ENCODE measurements at regions not wholly inside any gene's neighbourhood (a gene's known extent, or its start where the extent isn't known, plus 50 kb on each side); places are given as distances from the start of the nearest gene placed in this dataset.

GRCh38 chr12:58655375-58655774 lies 264.9 kb downstream of the LRIG3 start:
- no TSS peak for BruUV-seq (replicated peaks)
- Histone ChIP-seq H2AFZ (ENCODE audit: low read length) (no peak overlapping the region), H3K4me1 (ENCODE audit: insufficient read depth, low read length) (no peaks in the 10 kb centered on the region), H3K9me3 (ENCODE audit: low read length) (no peaks in the 10 kb centered on the region), H3K79me2 (ENCODE audit: low read length) (no peaks in the 10 kb centered on the region), H3K36me3 (ENCODE audit: low read depth, low read length) (no peaks in the 10 kb centered on the region), H3K27me3 (ENCODE audit: low read length) (no peaks in the 10 kb centered on the region), H3K4me2 (ENCODE audit: low read length) (no peak overlapping the region), H4K20me1 (ENCODE audit: low read length) (no peaks in the 10 kb centered on the region), H3K9me2 (replicated peaks; ENCODE audit: low read length) (no peaks in the 10 kb centered on the region), H3K27ac (ENCODE audit: low read length) (no peak overlapping the region), H3K4me3 (ENCODE audit: low read length) (no peak overlapping the region), H3F3A (ENCODE audit: low read length, unreplicated experiment) (no peaks in the 10 kb centered on the region), H3K9ac (ENCODE audit: low read length) (no peak overlapping the region)
- intact Hi-C loops (cut with micrococcal nuclease) = loop anchor here (10.0 kb wide), 1 partner anchor 91 kb away; no protein-coding TSS in a partner anchor
- ATAC-seq = no peak
- CTCF ChIA-PET = no interaction called here
- TF ChIP-seq EZH2phosphoT487 (IDR thresholded peaks at IDR 0.05; ENCODE audit: borderline replicate concordance, low read length) (no peak), EZH2 (IDR thresholded peaks at IDR 0.05; ENCODE audit: low read length, unreplicated experiment) (no peak), CTCF (conservative IDR thresholded peaks at IDR 0.05; ENCODE audit: low read depth, low read length) (no peak)
- DNase-seq = no peak
- POLR2A ChIA-PET (ENCODE audit: unreplicated experiment) = no interaction called here

GRCh38 chr12:58656254-58657009 lies 263.9 kb downstream of the LRIG3 start:
- H3K36me3 ChIP-seq (ENCODE audit: low read depth, low read length) = no peaks in the 10 kb centered on the region
- no peaks in the 10 kb centered on the region for H3K9me3 ChIP-seq (ENCODE audit: low read length)
- H3K79me2 ChIP-seq (ENCODE audit: low read length) = no peaks in the 10 kb centered on the region
- H2AFZ ChIP-seq (ENCODE audit: low read length) = no peak overlapping the region
- H3K9ac ChIP-seq (ENCODE audit: low read length) = no peak overlapping the region
- H3K4me1 ChIP-seq (ENCODE audit: insufficient read depth, low read length) = no peaks in the 10 kb centered on the region
- DNase-seq (no peak), ATAC-seq (no peak)
- no TSS peak for BruUV-seq (replicated peaks)
- H3K27me3 ChIP-seq (ENCODE audit: low read length) = no peaks in the 10 kb centered on the region
- no peaks in the 10 kb centered on the region for H3K9me2 ChIP-seq (replicated peaks; ENCODE audit: low read length)
- H3F3A ChIP-seq (ENCODE audit: low read length, unreplicated experiment) = no peaks in the 10 kb centered on the region
- TF ChIP-seq CTCF (conservative IDR thresholded peaks at IDR 0.05; ENCODE audit: low read depth, low read length) (no peak), EZH2phosphoT487 (IDR thresholded peaks at IDR 0.05; ENCODE audit: borderline replicate concordance, low read length) (no peak), EZH2 (IDR thresholded peaks at IDR 0.05; ENCODE audit: low read length, unreplicated experiment) (no peak)
- no peak overlapping the region for H3K27ac ChIP-seq (ENCODE audit: low read length)
- no peak overlapping the region for H3K4me3 ChIP-seq (ENCODE audit: low read length)
- no peak overlapping the region for H3K4me2 ChIP-seq (ENCODE audit: low read length)
- intact Hi-C loops (cut with micrococcal nuclease) = loop anchor here (10.0 kb wide), 1 partner anchor 92 kb away; no protein-coding TSS in a partner anchor
- ChIA-PET CTCF (no interaction called here), POLR2A (ENCODE audit: unreplicated experiment) (no interaction called here)
- H4K20me1 ChIP-seq (ENCODE audit: low read length) = no peaks in the 10 kb centered on the region

- no peaks in the 10 kb centered on the region for H3K4me1 ChIP-seq (ENCODE audit: insufficient read depth, low read length)
- no peak for TF ChIP-seq CTCF (conservative IDR thresholded peaks at IDR 0.05; ENCODE audit: low read depth, low read length)
- no peak for TF ChIP-seq EZH2 (IDR thresholded peaks at IDR 0.05; ENCODE audit: low read length, unreplicated experiment)
- no peak for TF ChIP-seq EZH2phosphoT487 (IDR thresholded peaks at IDR 0.05; ENCODE audit: borderline replicate concordance, low read length)
- H3K4me2 ChIP-seq (ENCODE audit: low read length) = no peak overlapping the region
- H3K27me3 ChIP-seq (ENCODE audit: low read length) = no peaks in the 10 kb centered on the region
- intact Hi-C loops (cut with micrococcal nuclease) = loop anchor here (10.0 kb wide), 1 partner anchor 92 kb away; no protein-coding TSS in a partner anchor
- ATAC-seq (no peak), DNase-seq (no peak)
- no peak overlapping the region for H3K27ac ChIP-seq (ENCODE audit: low read length)
- H3K4me3 ChIP-seq (ENCODE audit: low read length) = no peak overlapping the region
- POLR2A ChIA-PET (ENCODE audit: unreplicated experiment) = no interaction called here
- no peak overlapping the region for H2AFZ ChIP-seq (ENCODE audit: low read length)
- no peak overlapping the region for H3K9ac ChIP-seq (ENCODE audit: low read length)
- H3F3A ChIP-seq (ENCODE audit: low read length, unreplicated experiment) = no peaks in the 10 kb centered on the region
- H3K79me2 ChIP-seq (ENCODE audit: low read length) = no peaks in the 10 kb centered on the region
- CTCF ChIA-PET = no interaction called here
- no peaks in the 10 kb centered on the region for H3K36me3 ChIP-seq (ENCODE audit: low read depth, low read length)
- no TSS peak for BruUV-seq (replicated peaks)
- H4K20me1 ChIP-seq (ENCODE audit: low read length) = no peaks in the 10 kb centered on the region
- no peaks in the 10 kb centered on the region for H3K9me3 ChIP-seq (ENCODE audit: low read length)
- no peaks in the 10 kb centered on the region for H3K9me2 ChIP-seq (replicated peaks; ENCODE audit: low read length)
These were observed 263.1 kb downstream of the LRIG3 start for GRCh38 chr12:58657190-58657589.
